HCT116 (cell line): ENCODE measurements at regions not wholly inside any gene's neighbourhood (a gene's known extent, or its start where the extent isn't known, plus 50 kb on each side); places are given as distances from the start of the nearest gene placed in this dataset.

Experiments
- ATAC-seq: fragments of 200-7000 bp; cut with Tn5 transposase; 2 replicates; pipeline ENCODE4 v1.9.1; 2020; ENCODE audit warnings: mild to moderate bottlenecking, moderate library complexity
- BruUV-seq: library from RNA; stranded (reverse); fragments of 400-500 nt; replicated peaks from 2 replicates; lab custom pipeline; 2021; lab: Mats Ljungman, UMichigan
- CTCF ChIA-PET: fragments of 300-600 bp; sonication (Branson Sonifier 250); formaldehyde crosslinking; loops from one replicate; lab custom pipeline; 2021; ENCODE audit warnings: antibody characterized with exemption; lab: Charles Lee
- POLR2A ChIA-PET: fragments of 300-600, 350-600 bp; sonication (Branson Sonifier 250); formaldehyde crosslinking; loops from one replicate; lab custom pipeline; 2021; ENCODE audit warnings: antibody characterized with exemption; lab: Charles Lee
- RAD21 ChIA-PET, 2 experiments: fragments of 300-600 bp; sonication (Branson Sonifier 250); formaldehyde crosslinking; loops; one replicate each; lab custom pipeline; 2023; ENCODE audit warnings: low total read pairs in 2 of 2; ENCODE audit not compliant: uncharacterized antibody in 2 of 2, unreplicated experiment in 2 of 2, low non-redundant PET in 1 of 2; lab: Charles Lee
- DNase-seq: peaks from one replicate; pipeline ENCODE4 v3.0.0-alpha.2; 2010; ENCODE audit warnings: low read depth, low spot score
- H2AFZ ChIP-seq: fragments of 200-600 bp; shearing (Covaris generic), sonication (generic); 2 replicates; pipeline ENCODE4 v1.6.1; 2017; ENCODE audit warnings: low read depth, mixed run types, mixed read lengths, antibody characterized with exemption, low read length; ENCODE audit not compliant: poor library complexity, severe bottlenecking
- H3K27ac ChIP-seq: 2 replicates; pipeline ENCODE4 v1.5.1; 2012; ENCODE audit warnings: low read depth, low read length
- H3K27me3 ChIP-seq: fragments of 200-600 bp; sonication (generic); 2 replicates; pipeline ENCODE4 v1.6.1; 2016; ENCODE audit warnings: mixed run types, low read length, mixed read lengths; ENCODE audit not compliant: insufficient read depth
- H3K36me3 ChIP-seq, 2 experiments: fragments of 200-500 bp in 1 of 2; fragments of 200-600 bp in 1 of 2; sonication (Bioruptor generic) in 1 of 2; sonication (generic) in 1 of 2; 2 replicates each; pipeline versions ENCODE4 v1.5.1 to v1.6.1; 2014 to 2016; ENCODE audit warnings: low read length in 2 of 2, inconsistent platforms in 1 of 2, mixed read lengths in 1 of 2, mixed run types in 1 of 2; ENCODE audit not compliant: insufficient read depth in 2 of 2, control insufficient read depth in 1 of 2
- H3K4me1 ChIP-seq, 2 experiments: fragments of 200-600 bp in 1 of 2; sonication (generic) in 1 of 2; 2 replicates each; pipeline versions ENCODE4 v1.5.1 to v1.6.1; 2012 to 2017; ENCODE audit warnings: low read length in 2 of 2, inconsistent platforms in 1 of 2, mild to moderate bottlenecking in 1 of 2, mixed read lengths in 1 of 2, mixed run types in 1 of 2, moderate library complexity in 1 of 2; ENCODE audit not compliant: insufficient read depth in 2 of 2, control insufficient read depth in 1 of 2
- H3K4me2 ChIP-seq: fragments of 200-600 bp; sonication (generic); 2 replicates; pipeline ENCODE4 v1.6.1; 2017; ENCODE audit warnings: mixed run types, low read length, mixed read lengths
- H3K4me3 ChIP-seq, 2 experiments: fragments of 200-600 bp in 1 of 2; sonication (generic) in 1 of 2; replicated peaks in 1 of 2; 2 replicates each; pipeline ENCODE4 v1.5.1; 2011 to 2016; ENCODE audit warnings: low read length in 2 of 2, control low read depth in 1 of 2, low read depth in 1 of 2, mild to moderate bottlenecking in 1 of 2, mixed read lengths in 1 of 2, mixed run types in 1 of 2
- H3K79me2 ChIP-seq: fragments of 200-600 bp; sonication (generic); 2 replicates; pipeline ENCODE4 v1.6.1; 2017; ENCODE audit warnings: mild to moderate bottlenecking, mixed run types, low read length, moderate library complexity, mixed read lengths; ENCODE audit not compliant: insufficient read depth
- H3K9ac ChIP-seq: fragments of 200-600 bp; sonication (generic); 2 replicates; pipeline ENCODE4 v1.6.1; 2016; ENCODE audit warnings: low read length, mixed read lengths
- H3K9me2 ChIP-seq: fragments of 200-600 bp; sonication (generic), shearing (Covaris generic); 2 replicates; pipeline ENCODE4 v1.6.1; 2017; ENCODE audit warnings: mixed run types, mild to moderate bottlenecking, moderate library complexity; ENCODE audit not compliant: insufficient read depth
- H3K9me3 ChIP-seq, 2 experiments: fragments of 200-500 bp in 1 of 2; fragments of 200-600 bp in 1 of 2; sonication (Bioruptor generic) in 1 of 2; sonication (generic) in 1 of 2; 2 replicates each; pipeline ENCODE4 v1.6.1; 2014 to 2017; ENCODE audit warnings: low read length in 2 of 2, mixed read lengths in 2 of 2, inconsistent platforms in 1 of 2, low read depth in 1 of 2, mild to moderate bottlenecking in 1 of 2, mixed run types in 1 of 2, moderate library complexity in 1 of 2; ENCODE audit not compliant: control insufficient read depth in 1 of 2, insufficient read depth in 1 of 2
- H4K20me1 ChIP-seq: fragments of 200-600 bp; sonication (generic), shearing (Covaris generic); 2 replicates; pipeline ENCODE4 v1.6.1; 2017; ENCODE audit warnings: mixed run types, mild to moderate bottlenecking, moderate library complexity; ENCODE audit not compliant: insufficient read depth
- ATF3 ChIP-seq: IDR thresholded peaks from 2 replicates; pipeline ENCODE4 v1.6.1; 2012
- CBX3 ChIP-seq: IDR thresholded peaks from 2 replicates; pipeline ENCODE4 v1.6.1; 2012; ENCODE audit warnings: low read depth
- CEBPB ChIP-seq: IDR thresholded peaks from 2 replicates; pipeline ENCODE4 v1.6.1; 2012; ENCODE audit warnings: low read depth
- EGR1 ChIP-seq: IDR thresholded peaks from 2 replicates; pipeline ENCODE4 v1.6.1; 2012; ENCODE audit warnings: low read depth
- ELF1 ChIP-seq: IDR thresholded peaks from 2 replicates; pipeline ENCODE4 v1.6.1; 2012; ENCODE audit warnings: low read depth, borderline replicate concordance
- EZH2 ChIP-seq: fragments of 200-600 bp; sonication (generic); IDR thresholded peaks from 2 replicates; pipeline ENCODE4 v1.6.1; 2017; ENCODE audit warnings: antibody characterized with exemption, mixed run types
- EZH2phosphoT487 ChIP-seq: fragments of 200-600 bp; IDR thresholded peaks from 2 replicates; pipeline ENCODE4 v1.6.1; 2018; ENCODE audit warnings: antibody characterized with exemption, borderline replicate concordance
- FOSL1 ChIP-seq: IDR thresholded peaks from 2 replicates; pipeline ENCODE4 v1.6.1; 2012; ENCODE audit warnings: low read depth
- MAX ChIP-seq: IDR thresholded peaks from 2 replicates; pipeline ENCODE4 v1.6.1; 2012
- POLR2A ChIP-seq: IDR thresholded peaks from 2 replicates; pipeline ENCODE4 v1.7.0; 2011; ENCODE audit warnings: borderline replicate concordance; ENCODE audit not compliant: insufficient read depth, insufficient read length; ENCODE audit errors: extremely low read depth
- TCF7L2 ChIP-seq: IDR thresholded peaks from 2 replicates; pipeline ENCODE4 v1.7.0; 2011; ENCODE audit warnings: borderline replicate concordance, inconsistent platforms; ENCODE audit not compliant: insufficient read depth, insufficient read length; ENCODE audit errors: extremely low read depth
- ZNF274 ChIP-seq: fragments of 200-500 bp; sonication (Bioruptor generic); IDR thresholded peaks from 2 replicates; pipeline ENCODE4 v1.6.1; 2014; ENCODE audit warnings: mild to moderate bottlenecking, low read depth, low read length, inconsistent platforms
- intact Hi-C: fragments of 100-400 bp; cut with micrococcal nuclease; formaldehyde crosslinking; loops from 2 replicates; pipeline ENCODE4 v1.10.0; 2022
- TF ChIP-seq, protein P1 (sequence below): IDR thresholded peaks from 2 replicates; pipeline ENCODE4 v1.6.1; 2011; ENCODE audit warnings: mild to moderate bottlenecking, low read length, moderate library complexity; ENCODE audit not compliant: insufficient replicate concordance; ENCODE audit errors: extremely low read depth
- TF ChIP-seq, protein P2 (sequence below): IDR thresholded peaks from 2 replicates; pipeline ENCODE4 v1.6.1; 2012; ENCODE audit warnings: low read depth

- H3K79me2 ChIP-seq, result no peaks in the 10 kb centered on the region
- no peaks in the 10 kb centered on the region for H3K36me3 ChIP-seq
- no peak overlapping the region for H3K27ac ChIP-seq
- H3K9me2 ChIP-seq, result no peaks in the 10 kb centered on the region
- no peaks in the 10 kb centered on the region for H3K4me1 ChIP-seq
- peaks cover 4% of the 10 kb centered on the region; the same call in 1 of the 2 replicates for H4K20me1 ChIP-seq
- ChIA-PET CTCF (no interaction called here), RAD21 (no interaction called here), POLR2A (no interaction called here)
- DNase-seq, result no peak
- TF ChIP-seq MAX (no peak), POLR2A (no peak), EZH2 (no peak), TCF7L2 (no peak), CEBPB (no peak), EGR1 (no peak), EZH2phosphoT487 (no peak)
- no peak overlapping the region for H3K4me3 ChIP-seq
- no peak for ATAC-seq
- H3K9me3 ChIP-seq, result no peaks in the 10 kb centered on the region
- peaks cover 79% of the 10 kb centered on the region for H3K27me3 ChIP-seq
- BruUV-seq, result no TSS peak
- intact Hi-C loops, result no loop called here
- H2AFZ ChIP-seq, result no peak overlapping the region
- no peak overlapping the region for H3K9ac ChIP-seq
- no peak overlapping the region for H3K4me2 ChIP-seq
Observed at GRCh38 chr15:96535148-96535547, 204.6 kb downstream of the NR2F2 start.

GRCh38 chr15:96538491-96538890 lies 208.0 kb downstream of the NR2F2 start:
- Histone ChIP-seq H3K27me3 (peaks cover 54% of the 10 kb centered on the region), H3K4me1 (no peaks in the 10 kb centered on the region)
- BruUV-seq, result no TSS peak

More at GRCh38 chr15:96538491-96538890, 208.0 kb downstream of the NR2F2 start:
- TF ChIP-seq CBX3 (no peak), EZH2phosphoT487 (no peak), MAX (no peak), EGR1 (no peak), FOSL1 (no peak), EZH2 (no peak), POLR2A (no peak), ELF1 (no peak), CEBPB (no peak), ZNF274 (no peak), ATF3 (no peak)
- TF ChIP-seq, protein P1, sequence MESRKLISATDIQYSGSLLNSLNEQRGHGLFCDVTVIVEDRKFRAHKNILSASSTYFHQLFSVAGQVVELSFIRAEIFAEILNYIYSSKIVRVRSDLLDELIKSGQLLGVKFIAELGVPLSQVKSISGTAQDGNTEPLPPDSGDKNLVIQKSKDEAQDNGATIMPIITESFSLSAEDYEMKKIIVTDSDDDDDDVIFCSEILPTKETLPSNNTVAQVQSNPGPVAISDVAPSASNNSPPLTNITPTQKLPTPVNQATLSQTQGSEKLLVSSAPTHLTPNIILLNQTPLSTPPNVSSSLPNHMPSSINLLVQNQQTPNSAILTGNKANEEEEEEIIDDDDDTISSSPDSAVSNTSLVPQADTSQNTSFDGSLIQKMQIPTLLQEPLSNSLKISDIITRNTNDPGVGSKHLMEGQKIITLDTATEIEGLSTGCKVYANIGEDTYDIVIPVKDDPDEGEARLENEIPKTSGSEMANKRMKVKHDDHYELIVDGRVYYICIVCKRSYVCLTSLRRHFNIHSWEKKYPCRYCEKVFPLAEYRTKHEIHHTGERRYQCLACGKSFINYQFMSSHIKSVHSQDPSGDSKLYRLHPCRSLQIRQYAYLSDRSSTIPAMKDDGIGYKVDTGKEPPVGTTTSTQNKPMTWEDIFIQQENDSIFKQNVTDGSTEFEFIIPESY, result no peak
- TF ChIP-seq, protein P2, sequence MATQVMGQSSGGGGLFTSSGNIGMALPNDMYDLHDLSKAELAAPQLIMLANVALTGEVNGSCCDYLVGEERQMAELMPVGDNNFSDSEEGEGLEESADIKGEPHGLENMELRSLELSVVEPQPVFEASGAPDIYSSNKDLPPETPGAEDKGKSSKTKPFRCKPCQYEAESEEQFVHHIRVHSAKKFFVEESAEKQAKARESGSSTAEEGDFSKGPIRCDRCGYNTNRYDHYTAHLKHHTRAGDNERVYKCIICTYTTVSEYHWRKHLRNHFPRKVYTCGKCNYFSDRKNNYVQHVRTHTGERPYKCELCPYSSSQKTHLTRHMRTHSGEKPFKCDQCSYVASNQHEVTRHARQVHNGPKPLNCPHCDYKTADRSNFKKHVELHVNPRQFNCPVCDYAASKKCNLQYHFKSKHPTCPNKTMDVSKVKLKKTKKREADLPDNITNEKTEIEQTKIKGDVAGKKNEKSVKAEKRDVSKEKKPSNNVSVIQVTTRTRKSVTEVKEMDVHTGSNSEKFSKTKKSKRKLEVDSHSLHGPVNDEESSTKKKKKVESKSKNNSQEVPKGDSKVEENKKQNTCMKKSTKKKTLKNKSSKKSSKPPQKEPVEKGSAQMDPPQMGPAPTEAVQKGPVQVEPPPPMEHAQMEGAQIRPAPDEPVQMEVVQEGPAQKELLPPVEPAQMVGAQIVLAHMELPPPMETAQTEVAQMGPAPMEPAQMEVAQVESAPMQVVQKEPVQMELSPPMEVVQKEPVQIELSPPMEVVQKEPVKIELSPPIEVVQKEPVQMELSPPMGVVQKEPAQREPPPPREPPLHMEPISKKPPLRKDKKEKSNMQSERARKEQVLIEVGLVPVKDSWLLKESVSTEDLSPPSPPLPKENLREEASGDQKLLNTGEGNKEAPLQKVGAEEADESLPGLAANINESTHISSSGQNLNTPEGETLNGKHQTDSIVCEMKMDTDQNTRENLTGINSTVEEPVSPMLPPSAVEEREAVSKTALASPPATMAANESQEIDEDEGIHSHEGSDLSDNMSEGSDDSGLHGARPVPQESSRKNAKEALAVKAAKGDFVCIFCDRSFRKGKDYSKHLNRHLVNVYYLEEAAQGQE, result no peak
- TF ChIP-seq, all 23 proteins: peak for 0
- ATAC-seq, result no peak
- Histone ChIP-seq H3K9me3 (no peaks in the 10 kb centered on the region), H3K36me3 (no peaks in the 10 kb centered on the region), H4K20me1 (no peaks in the 10 kb centered on the region), H3K4me3 (no peak overlapping the region), H3K27ac (no peak overlapping the region), H3K9ac (no peak overlapping the region), H2AFZ (no peak overlapping the region), H3K4me2 (no peak overlapping the region), H3K9me2 (no peaks in the 10 kb centered on the region), H3K79me2 (no peaks in the 10 kb centered on the region)
- intact Hi-C loops, result no loop called here
- ChIA-PET POLR2A (no interaction called here), CTCF (no interaction called here), RAD21 (no interaction called here)
- no peak for DNase-seq
